Muscle layer of colon (tissue), 2 donors: ENCODE measurements at regions not wholly inside any gene's neighbourhood (a gene's known extent, or its start where the extent isn't known, plus 50 kb on each side); places are given as distances from the start of the nearest gene placed in this dataset.

Experiments used
- H3K27ac ChIP-seq: one replicate; pipeline ENCODE4 v1.7.0; 2013; ENCODE audit warnings: low read depth, mild to moderate bottlenecking, low read length, moderate library complexity
- H3K27me3 ChIP-seq, 2 donors: one replicate each; pipeline ENCODE4 v1.7.0; 2013; ENCODE audit warnings: low read length in 2 of 2, mild to moderate bottlenecking in 2 of 2; ENCODE audit not compliant: insufficient read depth in 2 of 2, control insufficient read depth in 1 of 2
- H3K36me3 ChIP-seq: one replicate; pipeline ENCODE4 v1.7.0; 2013; ENCODE audit warnings: mild to moderate bottlenecking, low read length; ENCODE audit not compliant: insufficient read depth
- H3K4me1 ChIP-seq: one replicate; pipeline ENCODE4 v1.7.0; 2013; ENCODE audit warnings: mild to moderate bottlenecking, low read length; ENCODE audit not compliant: insufficient read depth
- H3K4me3 ChIP-seq, 2 donors: one replicate each; pipeline ENCODE4 v1.7.0; 2013; ENCODE audit warnings: low read length in 2 of 2, low read depth in 1 of 2, mild to moderate bottlenecking in 1 of 2, moderate library complexity in 1 of 2
- H3K9ac ChIP-seq: one replicate; pipeline ENCODE4 v1.7.0; 2013; ENCODE audit warnings: low read length
- H3K9me3 ChIP-seq: one replicate; pipeline ENCODE4 v1.7.0; 2013; ENCODE audit warnings: mild to moderate bottlenecking, low read length
- donor health status: abdominal sarcoma.
- donor health status: Adenocarcinoma of cecum.

DNA sequence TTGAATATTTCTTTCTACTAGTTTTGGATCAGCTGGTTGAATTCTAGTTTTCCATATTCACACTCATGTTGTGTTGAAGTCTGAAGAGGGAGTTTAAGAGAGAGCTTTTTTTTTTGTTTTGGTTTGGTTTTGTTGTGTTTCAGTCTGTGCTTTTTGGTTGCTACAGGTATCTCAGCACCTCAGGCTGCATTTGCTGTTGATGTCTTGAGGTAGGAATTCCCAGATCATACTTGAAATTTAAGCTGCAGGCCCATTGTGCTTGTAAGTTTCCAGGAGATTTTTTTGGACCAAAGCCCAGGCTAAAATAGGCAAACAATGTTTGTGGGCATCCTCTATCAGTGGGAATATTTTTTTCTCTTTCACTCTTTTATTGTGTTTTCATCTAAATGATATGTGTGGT, 190.2 kb upstream of the AGA start:
- Histone ChIP-seq H3K9ac (no peak overlapping the region), H3K27ac (no peak overlapping the region), H3K9me3 (no peaks in the 10 kb centered on the region), H3K4me3 (no peak overlapping the region), H3K36me3 (no peaks in the 10 kb centered on the region), H3K27me3 (no peaks in the 10 kb centered on the region), H3K4me1 (no peaks in the 10 kb centered on the region)

DNA sequence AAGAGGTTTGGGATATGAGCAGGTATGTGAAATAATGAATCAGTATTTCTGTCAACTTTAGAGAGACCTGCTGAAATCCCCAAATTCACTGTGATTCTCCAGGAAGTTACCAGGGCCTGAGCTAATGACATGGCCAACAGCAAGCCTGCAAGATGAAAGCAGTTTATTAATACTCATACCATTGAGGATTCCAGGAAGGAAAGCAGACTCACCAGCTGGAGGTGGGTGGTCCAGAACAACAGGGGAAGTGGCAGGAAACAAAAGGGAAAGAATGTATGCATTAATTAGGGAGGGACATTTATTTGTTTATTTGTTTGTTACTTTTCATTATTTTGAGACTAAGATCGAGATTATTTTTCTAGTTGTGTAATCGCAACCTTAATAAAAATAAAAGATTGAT, 196.6 kb upstream of the AGA start:
- Histone ChIP-seq H3K4me1 (no peaks in the 10 kb centered on the region), H3K9ac (no peak overlapping the region), H3K27me3 (no peaks in the 10 kb centered on the region), H3K4me3 (no peak overlapping the region), H3K36me3 (no peaks in the 10 kb centered on the region), H3K27ac (no peak overlapping the region), H3K9me3 (no peaks in the 10 kb centered on the region)

GRCh38 chr4:177640864-177641263, 198.6 kb upstream of the AGA start:
- no peak overlapping the region for H3K27ac ChIP-seq
- H3K4me3 ChIP-seq = no peak overlapping the region
- H3K36me3 ChIP-seq = no peaks in the 10 kb centered on the region
- H3K9me3 ChIP-seq = no peaks in the 10 kb centered on the region
- no peak overlapping the region for H3K9ac ChIP-seq
- H3K27me3 ChIP-seq = no peaks in the 10 kb centered on the region
- H3K4me1 ChIP-seq = no peaks in the 10 kb centered on the region

DNA sequence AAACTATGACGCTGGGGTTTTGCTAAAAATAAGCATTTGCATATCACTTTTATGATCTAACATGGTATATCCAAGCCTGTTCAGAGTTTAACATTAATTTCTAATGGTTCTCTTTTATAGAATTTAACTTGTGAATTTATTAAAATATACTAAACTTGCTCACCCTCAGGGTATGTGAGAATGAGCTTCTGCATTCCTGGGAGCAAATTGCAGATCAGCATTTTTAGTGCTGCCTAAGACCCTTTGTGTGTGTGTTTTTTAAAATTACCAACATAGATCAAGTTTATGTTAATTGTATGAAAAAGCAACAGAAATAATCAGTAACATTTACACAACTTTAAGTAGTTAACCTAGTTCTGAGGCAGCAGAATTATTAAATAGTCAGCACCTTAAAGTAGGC, 218.0 kb upstream of the AGA start:
- Histone ChIP-seq H3K9me3 (no peaks in the 10 kb centered on the region), H3K27me3 (no peaks in the 10 kb centered on the region), H3K4me3 (no peak overlapping the region), H3K36me3 (no peaks in the 10 kb centered on the region), H3K4me1 (no peaks in the 10 kb centered on the region), H3K27ac (no peak overlapping the region), H3K9ac (no peak overlapping the region)

DNA sequence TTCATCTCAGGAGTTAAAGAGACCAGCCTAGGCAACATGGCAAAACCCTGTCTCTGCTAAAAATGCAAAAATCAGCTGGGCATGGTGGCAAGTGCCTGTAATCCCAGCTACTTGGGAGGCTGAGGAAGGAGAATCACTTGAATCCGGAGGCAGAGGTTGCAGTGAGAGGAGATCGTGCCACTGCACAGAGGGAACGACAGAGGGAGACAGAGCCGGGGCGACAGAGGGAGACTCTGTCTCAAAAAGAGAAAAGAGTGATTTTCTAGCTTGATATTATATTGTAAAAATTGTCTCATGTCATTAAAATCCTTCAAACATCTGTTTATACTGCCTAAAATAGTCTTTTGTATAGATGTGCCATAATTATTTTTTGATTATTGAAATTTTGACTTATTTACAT, 225.4 kb upstream of the AGA start:
- Histone ChIP-seq H3K9me3 (no peaks in the 10 kb centered on the region), H3K27ac (no peak overlapping the region), H3K4me3 (no peak overlapping the region), H3K36me3 (no peaks in the 10 kb centered on the region), H3K27me3 (no peaks in the 10 kb centered on the region), H3K9ac (no peak overlapping the region), H3K4me1 (no peaks in the 10 kb centered on the region)

- H3K27ac ChIP-seq = no peak overlapping the region
- no peaks in the 10 kb centered on the region for H3K4me1 ChIP-seq
- no peak overlapping the region for H3K9ac ChIP-seq
- H3K9me3 ChIP-seq = no peaks in the 10 kb centered on the region
- no peak overlapping the region for H3K4me3 ChIP-seq
- no peaks in the 10 kb centered on the region for H3K27me3 ChIP-seq
- no peaks in the 10 kb centered on the region for H3K36me3 ChIP-seq
These were observed 229.2 kb upstream of the AGA start for GRCh38 chr4:177671387-177671786.

- no peak overlapping the region for H3K4me3 ChIP-seq
- no peak overlapping the region for H3K9ac ChIP-seq
- no peak overlapping the region for H3K27ac ChIP-seq
- H3K9me3 ChIP-seq = no peaks in the 10 kb centered on the region
- no peaks in the 10 kb centered on the region for H3K36me3 ChIP-seq
- H3K27me3 ChIP-seq = no peaks in the 10 kb centered on the region
- H3K4me1 ChIP-seq = no peaks in the 10 kb centered on the region
These were observed 229.6 kb upstream of the AGA start for GRCh38 chr4:177671845-177672244.

DNA sequence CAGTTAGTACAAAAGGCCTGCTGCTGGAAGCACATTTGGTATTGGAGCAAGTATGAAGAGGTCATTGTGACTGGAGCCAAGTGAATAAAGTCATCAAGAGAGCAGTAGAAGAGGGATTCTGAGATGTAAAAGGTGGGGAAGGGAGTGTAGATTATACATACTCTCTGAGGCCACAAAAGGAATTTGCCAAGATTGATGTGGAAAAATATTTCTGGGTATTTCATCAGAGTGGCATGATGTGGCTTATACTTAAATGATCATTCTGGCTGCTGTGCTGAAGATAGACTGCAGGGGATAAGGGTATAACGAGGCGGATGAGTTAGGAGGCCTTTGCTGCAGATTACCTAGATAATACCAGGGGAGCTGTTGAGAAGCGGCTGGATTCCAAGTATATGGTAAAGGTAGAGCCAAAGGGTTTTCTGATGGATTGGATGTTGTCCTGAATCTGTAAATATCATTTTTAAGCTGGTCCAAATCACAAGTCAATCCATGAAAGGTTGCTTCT, 231.8 kb upstream of the AGA start:
- Histone ChIP-seq H3K9me3 (no peaks in the 10 kb centered on the region), H3K27ac (no peak overlapping the region), H3K27me3 (no peaks in the 10 kb centered on the region), H3K36me3 (no peaks in the 10 kb centered on the region), H3K9ac (no peak overlapping the region), H3K4me3 (no peak overlapping the region), H3K4me1 (no peaks in the 10 kb centered on the region)

- H3K4me3 ChIP-seq = no peak overlapping the region
- H3K27ac ChIP-seq = no peak overlapping the region
- H3K36me3 ChIP-seq = no peaks in the 10 kb centered on the region
- no peaks in the 10 kb centered on the region for H3K27me3 ChIP-seq
- no peak overlapping the region for H3K9ac ChIP-seq
- H3K9me3 ChIP-seq = no peaks in the 10 kb centered on the region
- H3K4me1 ChIP-seq = no peaks in the 10 kb centered on the region
These were observed 238.1 kb upstream of the AGA start for GRCh38 chr4:177680308-177680707.

DNA sequence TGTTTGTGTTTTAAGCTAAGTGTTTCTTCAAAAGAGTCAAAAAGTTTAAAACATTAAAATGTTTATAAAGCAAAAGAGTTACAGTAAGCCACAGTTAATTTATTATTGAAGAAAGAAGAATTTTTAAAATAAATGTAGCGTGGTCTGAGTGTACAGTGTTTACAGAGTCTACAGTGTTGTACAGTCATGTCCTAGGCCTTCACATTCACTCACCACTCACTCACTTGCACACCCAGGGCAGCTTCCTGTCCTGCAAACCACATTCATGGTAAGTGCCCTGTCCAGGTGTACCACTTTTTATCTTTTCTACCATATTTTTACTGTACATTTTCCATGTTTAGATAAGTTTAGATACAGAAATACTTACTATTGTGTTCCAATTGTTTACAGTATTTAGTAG, 239.7 kb upstream of the AGA start:
- Histone ChIP-seq H3K9ac (no peak overlapping the region), H3K27me3 (no peaks in the 10 kb centered on the region), H3K4me1 (no peaks in the 10 kb centered on the region), H3K4me3 (no peak overlapping the region), H3K36me3 (no peaks in the 10 kb centered on the region), H3K27ac (no peak overlapping the region), H3K9me3 (no peaks in the 10 kb centered on the region)

- H3K4me3 ChIP-seq = no peak overlapping the region
- no peak overlapping the region for H3K27ac ChIP-seq
- H3K27me3 ChIP-seq = no peaks in the 10 kb centered on the region
- H3K4me1 ChIP-seq = no peaks in the 10 kb centered on the region
- H3K9ac ChIP-seq = no peak overlapping the region
- H3K9me3 ChIP-seq = no peaks in the 10 kb centered on the region
- H3K36me3 ChIP-seq = no peaks in the 10 kb centered on the region
These were observed 244.9 kb upstream of the AGA start for GRCh38 chr4:177687117-177687516.

DNA sequence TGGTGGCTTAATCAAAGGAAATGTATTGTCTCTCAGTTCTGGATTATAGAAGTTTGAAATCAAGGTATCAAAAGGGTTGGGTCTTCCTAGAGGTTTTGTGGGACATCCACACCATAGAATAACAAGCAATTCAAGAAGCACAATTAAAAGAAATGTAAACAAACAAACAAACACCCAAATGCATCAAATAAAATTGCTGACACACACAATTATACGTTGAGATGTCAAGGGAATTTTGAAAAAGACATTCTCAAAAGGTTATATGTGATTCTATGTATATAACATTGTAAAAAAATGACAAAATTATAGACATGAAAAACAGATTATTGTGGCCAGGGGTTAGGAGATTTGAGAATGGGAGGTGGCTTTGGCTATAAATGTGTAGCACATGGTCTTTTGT, 250.7 kb upstream of the AGA start:
- no peaks in the 10 kb centered on the region for H3K9me3 ChIP-seq
- H3K27ac ChIP-seq = no peak overlapping the region

More for the DNA sequence above, 250.7 kb upstream of the AGA start:
- H3K27me3 ChIP-seq = no peaks in the 10 kb centered on the region
- H3K36me3 ChIP-seq = no peaks in the 10 kb centered on the region
- no peaks in the 10 kb centered on the region for H3K4me1 ChIP-seq
- no peak overlapping the region for H3K9ac ChIP-seq
- no peak overlapping the region for H3K4me3 ChIP-seq
